ENCODE measurements at regions not wholly inside any gene's neighbourhood (a gene's known extent, or its start where the extent isn't known, plus 50 kb on each side); places are given as distances from the start of the nearest gene placed in this dataset.

GRCh38 chr1:88289401-88290102, 394.5 kb upstream of the PKN2 start (continued):
- TF ChIP-seq TSHZ2 (CRISPR knock-in tag; IDR thresholded peaks at IDR 0.05) (no peak), SNAI2 (CRISPR knock-in tag; IDR thresholded peaks at IDR 0.05) (no peak), BACH2 (CRISPR knock-in tag; IDR thresholded peaks at IDR 0.05; ENCODE audit: borderline replicate concordance) (no peak), ZNF8 (CRISPR knock-in tag; IDR thresholded peaks at IDR 0.05) (no peak), CSDC2 (CRISPR knock-in tag; IDR thresholded peaks at IDR 0.05) (no peak), TCF4 (CRISPR knock-in tag; IDR thresholded peaks at IDR 0.05; ENCODE audit: borderline replicate concordance) (no peak), ZNF70 (CRISPR knock-in tag; IDR thresholded peaks at IDR 0.05) (no peak), ISL1 (CRISPR knock-in tag; IDR thresholded peaks at IDR 0.05) (no peak), ZFP30 (CRISPR knock-in tag; IDR thresholded peaks at IDR 0.05) (no peak)
- TF ChIP-seq, protein P1, sequence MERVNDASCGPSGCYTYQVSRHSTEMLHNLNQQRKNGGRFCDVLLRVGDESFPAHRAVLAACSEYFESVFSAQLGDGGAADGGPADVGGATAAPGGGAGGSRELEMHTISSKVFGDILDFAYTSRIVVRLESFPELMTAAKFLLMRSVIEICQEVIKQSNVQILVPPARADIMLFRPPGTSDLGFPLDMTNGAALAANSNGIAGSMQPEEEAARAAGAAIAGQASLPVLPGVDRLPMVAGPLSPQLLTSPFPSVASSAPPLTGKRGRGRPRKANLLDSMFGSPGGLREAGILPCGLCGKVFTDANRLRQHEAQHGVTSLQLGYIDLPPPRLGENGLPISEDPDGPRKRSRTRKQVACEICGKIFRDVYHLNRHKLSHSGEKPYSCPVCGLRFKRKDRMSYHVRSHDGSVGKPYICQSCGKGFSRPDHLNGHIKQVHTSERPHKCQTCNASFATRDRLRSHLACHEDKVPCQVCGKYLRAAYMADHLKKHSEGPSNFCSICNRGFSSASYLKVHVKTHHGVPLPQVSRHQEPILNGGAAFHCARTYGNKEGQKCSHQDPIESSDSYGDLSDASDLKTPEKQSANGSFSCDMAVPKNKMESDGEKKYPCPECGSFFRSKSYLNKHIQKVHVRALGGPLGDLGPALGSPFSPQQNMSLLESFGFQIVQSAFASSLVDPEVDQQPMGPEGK (CRISPR knock-in tag; IDR thresholded peaks at IDR 0.05; ENCODE audit: borderline replicate concordance) = no peak

- no peak for ATAC-seq
These were observed 392.3 kb upstream of the PKN2 start for GRCh38 chr1:88291611-88292354.

GRCh38 chr1:88293691-88294190, 390.3 kb upstream of the PKN2 start:
- ATAC-seq = no peak
- no peak for TF ChIP-seq SNAI2 (CRISPR knock-in tag; IDR thresholded peaks at IDR 0.05)
- TF ChIP-seq, protein P1 (CRISPR knock-in tag; IDR thresholded peaks at IDR 0.05; ENCODE audit: borderline replicate concordance) = no peak
- TF ChIP-seq GLIS3 (CRISPR knock-in tag; IDR thresholded peaks at IDR 0.05) = no peak
- no peak for TF ChIP-seq POU6F1 (CRISPR knock-in tag; IDR thresholded peaks at IDR 0.05; ENCODE audit: borderline replicate concordance, low read depth)
- no peak for TF ChIP-seq ISL1 (CRISPR knock-in tag; IDR thresholded peaks at IDR 0.05)
- no peak for TF ChIP-seq TCF4 (CRISPR knock-in tag; IDR thresholded peaks at IDR 0.05; ENCODE audit: borderline replicate concordance)
- TF ChIP-seq ZNF8 (CRISPR knock-in tag; IDR thresholded peaks at IDR 0.05) = no peak
- TF ChIP-seq PPARA (CRISPR knock-in tag; IDR thresholded peaks at IDR 0.05; ENCODE audit: borderline replicate concordance) = no peak
- TF ChIP-seq ZC3H10 (CRISPR knock-in tag; IDR thresholded peaks at IDR 0.05) = no peak
- no peak for TF ChIP-seq TSHZ2 (CRISPR knock-in tag; IDR thresholded peaks at IDR 0.05)
- TF ChIP-seq ZNF70 (CRISPR knock-in tag; IDR thresholded peaks at IDR 0.05) = no peak
- no peak for TF ChIP-seq ARNTL (CRISPR knock-in tag; IDR thresholded peaks at IDR 0.05; ENCODE audit: borderline replicate concordance, low read depth)
- TF ChIP-seq RARB (CRISPR knock-in tag; IDR thresholded peaks at IDR 0.05) = no peak

More at GRCh38 chr1:88291611-88292354, 392.3 kb upstream of the PKN2 start:
- TF ChIP-seq ZFP3 (CRISPR knock-in tag; IDR thresholded peaks at IDR 0.05) (no peak), RARB (CRISPR knock-in tag; IDR thresholded peaks at IDR 0.05) (no peak), TSHZ2 (CRISPR knock-in tag; IDR thresholded peaks at IDR 0.05) (no peak), PPARA (CRISPR knock-in tag; IDR thresholded peaks at IDR 0.05; ENCODE audit: borderline replicate concordance) (no peak)
